Calu3 (cell line): ENCODE measurements at regions not wholly inside any gene's neighbourhood (a gene's known extent, or its start where the extent isn't known, plus 50 kb on each side); places are given as distances from the start of the nearest gene placed in this dataset.
"Not testable (repeated sequence)": the region's sequence is repeated elsewhere in the genome, so short reads cannot be mapped to it uniquely, and the experiment has no call there.

Source experiments
- BruUV-seq: library from RNA; stranded (reverse); fragments of 400-500 nt; replicated peaks from 2 replicates; lab custom pipeline; 2021; lab: Mats Ljungman, UMichigan
- CTCF ChIA-PET: fragments of 300-600 bp; sonication (Branson Sonifier 250); formaldehyde crosslinking; loops from one replicate; lab custom pipeline; 2022; ENCODE audit warnings: antibody characterized with exemption; lab: Charles Lee
- DNase-seq: peaks from one replicate; pipeline ENCODE4 v3.0.0; 2022
- H3K27ac Mint-ChIP-seq: one replicate; pipeline ENCODE4 v1.8.0; 2022; ENCODE audit warnings: mixed read lengths; ENCODE audit not compliant: unreplicated experiment
- H3K27me3 Mint-ChIP-seq: one replicate; pipeline ENCODE4 v1.8.0; 2022; ENCODE audit warnings: mixed read lengths; ENCODE audit not compliant: unreplicated experiment
- H3K36me3 Mint-ChIP-seq: one replicate; pipeline ENCODE4 v1.8.0; 2022; ENCODE audit warnings: mild to moderate bottlenecking, moderate library complexity, mixed read lengths; ENCODE audit not compliant: insufficient read depth, unreplicated experiment
- H3K4me1 Mint-ChIP-seq: one replicate; pipeline ENCODE4 v1.8.0; 2022; ENCODE audit warnings: mild to moderate bottlenecking, low read depth, mixed read lengths; ENCODE audit not compliant: unreplicated experiment
- H3K4me3 Mint-ChIP-seq: one replicate; pipeline ENCODE4 v1.8.0; 2022; ENCODE audit warnings: mild to moderate bottlenecking, low read depth, moderate library complexity, mixed read lengths; ENCODE audit not compliant: unreplicated experiment
- H3K9me3 Mint-ChIP-seq: one replicate; pipeline ENCODE4 v1.8.0; 2022; ENCODE audit warnings: low read depth, mixed read lengths; ENCODE audit not compliant: unreplicated experiment
- CTCF ChIP-seq: fragments of 200-600 bp; IDR thresholded peaks from one replicate; pipeline ENCODE4 v1.8.0; 2022; ENCODE audit warnings: antibody characterized with exemption; ENCODE audit not compliant: unreplicated experiment
- intact Hi-C: fragments of 100-400 bp; cut with micrococcal nuclease; formaldehyde crosslinking; loops from one replicate; pipeline ENCODE4 v1.10.0; 2022; ENCODE audit not compliant: unreplicated experiment

DNA sequence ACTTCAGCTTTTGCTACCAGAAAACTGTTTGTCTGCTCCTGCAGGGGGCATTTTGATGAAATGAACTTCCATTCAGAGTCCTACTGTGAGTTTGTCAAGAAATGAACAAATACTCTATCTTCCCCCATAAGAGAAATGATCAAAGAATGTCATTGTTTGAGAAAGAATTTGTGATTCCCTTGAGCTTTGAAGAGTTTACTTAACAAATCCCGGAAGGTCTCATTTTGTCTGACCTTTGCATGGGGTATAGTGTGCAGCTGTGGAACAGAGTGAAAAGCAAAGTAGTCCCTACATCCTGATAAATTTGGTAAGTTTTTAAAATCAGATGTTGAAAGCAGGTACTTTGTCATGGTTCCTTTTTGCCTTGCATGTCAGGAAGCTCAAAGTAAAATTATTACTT lies 178.0 kb downstream of the ABCC12 start:
- Mint-ChIP-seq H3K27me3 (peaks cover 44% of the 10 kb centered on the region), H3K9me3 (no peaks in the 10 kb centered on the region), H3K4me3 (no peak overlapping the region), H3K4me1 (no peaks in the 10 kb centered on the region), H3K36me3 (no peaks in the 10 kb centered on the region), H3K27ac (no peak overlapping the region)
- no peak for DNase-seq
- intact Hi-C loops, result loop anchor here (10.0 kb wide), 1 partner anchor 177 kb away; the partner anchor contains the start of gene ABCC12
- CTCF ChIA-PET, result interaction anchor here (0.5 to 0.8 kb wide), 2 partner anchors 77 to 1202 kb away, joined by 3 to 7 read pairs; no protein-coding TSS in a partner anchor
- no TSS peak for BruUV-seq
- TF ChIP-seq CTCF, result no peak

DNA sequence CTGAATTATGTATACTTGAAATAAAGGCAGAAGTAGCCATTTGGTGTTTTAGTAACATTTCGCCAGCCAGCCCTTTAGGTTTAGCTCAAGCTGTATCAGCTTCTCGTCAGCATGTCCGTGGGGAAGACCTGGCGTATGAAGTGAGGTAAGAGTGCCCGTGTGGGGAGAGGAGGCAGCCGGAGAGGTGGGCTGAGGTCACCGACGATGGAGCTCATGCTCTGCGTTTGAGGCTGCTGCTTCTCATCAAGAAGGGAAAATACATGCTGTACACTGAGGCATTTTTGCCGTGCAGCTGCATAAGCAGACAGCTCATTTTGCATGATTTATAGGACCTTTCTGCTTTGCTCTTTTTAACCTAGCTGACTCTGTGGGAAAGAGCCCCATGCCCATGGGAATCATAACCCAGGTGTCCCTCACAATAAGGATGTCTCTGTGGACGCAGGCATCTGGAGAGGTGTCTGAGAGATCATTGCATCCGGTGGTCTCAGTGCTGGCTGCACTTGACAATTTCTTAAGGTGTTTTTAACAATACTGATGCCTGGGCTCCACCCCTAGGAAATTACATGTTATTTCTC lies 179.1 kb downstream of the ABCC12 start:
- Mint-ChIP-seq H3K4me3 (no peak overlapping the region), H3K27me3 (peaks cover 54% of the 10 kb centered on the region), H3K36me3 (no peaks in the 10 kb centered on the region), H3K27ac (no peak overlapping the region), H3K9me3 (no peaks in the 10 kb centered on the region), H3K4me1 (no peaks in the 10 kb centered on the region)
- CTCF ChIA-PET, result no interaction called here
- BruUV-seq, result no TSS peak
- intact Hi-C loops, result loop anchor here (10.0 kb wide), 1 partner anchor 178 kb away; the partner anchor contains the start of gene ABCC12
- TF ChIP-seq CTCF, result no peak
- DNase-seq, result no peak

GRCh38 chr16:47974971-47975370 lies 180.8 kb downstream of the ABCC12 start:
- peaks cover 59% of the 10 kb centered on the region for H3K27me3 Mint-ChIP-seq
- BruUV-seq, H3K9me3 Mint-ChIP-seq, H3K4me3 Mint-ChIP-seq, DNase-seq, H3K36me3 Mint-ChIP-seq, H3K27ac Mint-ChIP-seq, H3K4me1 Mint-ChIP-seq: not testable (repeated sequence)
- CTCF ChIA-PET, result interaction anchor here (0.7 kb wide), 1 partner anchor 576 kb away, joined by 6 read pairs; no protein-coding TSS in a partner anchor
- intact Hi-C loops, result loop anchor here (10.0 kb wide), 1 partner anchor 180 kb away; the partner anchor contains the start of gene ABCC12

DNA sequence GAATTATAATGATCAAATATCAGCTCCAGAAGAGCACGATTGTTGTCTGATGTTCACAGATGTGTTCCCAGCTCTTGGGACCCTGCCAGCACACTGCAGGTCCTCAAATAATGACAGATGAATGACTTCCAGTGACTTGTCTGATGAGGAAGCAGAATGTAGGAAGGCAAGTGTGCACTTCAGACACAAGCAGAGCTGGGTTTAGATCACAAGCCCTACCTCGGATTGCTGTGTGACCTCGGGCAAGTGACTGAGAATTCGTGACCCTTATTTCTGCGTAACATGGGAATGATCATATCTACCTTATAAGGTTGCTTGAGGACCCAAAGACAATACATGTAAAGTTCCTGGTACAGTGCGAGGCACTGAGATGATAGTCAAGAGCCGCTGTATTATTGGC lies 182.2 kb downstream of the ABCC12 start:
- no TSS peak for BruUV-seq
- Mint-ChIP-seq H3K4me1 (no peaks in the 10 kb centered on the region), H3K27ac (no peak overlapping the region), H3K9me3 (no peaks in the 10 kb centered on the region), H3K36me3 (no peaks in the 10 kb centered on the region), H3K4me3 (no peak overlapping the region), H3K27me3 (peaks cover 54% of the 10 kb centered on the region)
- CTCF ChIA-PET, result interaction anchor here (0.6 to 0.7 kb wide), 2 partner anchors 1301 to 1851 kb away, joined by 4 to 7 read pairs; no protein-coding TSS in a partner anchor
- intact Hi-C loops, result loop anchor here (10.0 kb wide), 1 partner anchor 181 kb away; the partner anchor contains the start of gene ABCC12
- no peak for TF ChIP-seq CTCF
- DNase-seq, result no peak
